SU-DHL-6 (cell line): ENCODE measurements at regions not wholly inside any gene's neighbourhood (a gene's known extent, or its start where the extent isn't known, plus 50 kb on each side); places are given as distances from the start of the nearest gene placed in this dataset.

Experiments
- H2AFZ ChIP-seq: fragments of 200-600 bp; sonication (generic); 2 replicates; pipeline ENCODE4 v1.6.1; 2014; ENCODE audit warnings: low read depth, mild to moderate bottlenecking, moderate library complexity, mixed read lengths, antibody characterized with exemption, low read length; ENCODE audit not compliant: severe bottlenecking
- H3F3A ChIP-seq: fragments of 200-600 bp; shearing (Covaris generic); 2 replicates; pipeline ENCODE4 v1.6.0; 2016; ENCODE audit warnings: antibody characterized with exemption, mild to moderate bottlenecking; ENCODE audit not compliant: insufficient read depth
- H3K27ac ChIP-seq: fragments of 200-600 bp; sonication (generic); 2 replicates; pipeline ENCODE4 v1.5.1; 2016; ENCODE audit warnings: low read depth, mild to moderate bottlenecking, low read length, moderate library complexity, mixed read lengths
- H3K27me3 ChIP-seq: fragments of 200-600 bp; sonication (generic), shearing (Covaris generic); 2 replicates; pipeline ENCODE4 v1.6.0; 2014; ENCODE audit warnings: mild to moderate bottlenecking, low read length
- H3K36me3 ChIP-seq: fragments of 200-600 bp; sonication (generic); 2 replicates; pipeline ENCODE4 v1.6.1; 2014; ENCODE audit warnings: mild to moderate bottlenecking, low read length, mixed read lengths
- H3K4me2 ChIP-seq: fragments of 300-600, 200-600 bp; shearing (Covaris generic), sonication (generic); 2 replicates; pipeline ENCODE4 v1.6.0; 2014; ENCODE audit warnings: low read length, low read depth, mild to moderate bottlenecking; ENCODE audit not compliant: poor library complexity, severe bottlenecking
- H3K4me3 ChIP-seq: fragments of 200-600 bp; sonication (generic); 2 replicates; pipeline ENCODE4 v1.5.1; 2014; ENCODE audit warnings: antibody characterized with exemption, low read length, mild to moderate bottlenecking, mixed read lengths; ENCODE audit not compliant: insufficient read depth, poor library complexity, severe bottlenecking
- H3K79me2 ChIP-seq: fragments of 200-600 bp; sonication (generic); 2 replicates; pipeline ENCODE4 v1.6.1; 2014; ENCODE audit warnings: mild to moderate bottlenecking, low read length, moderate library complexity; ENCODE audit not compliant: insufficient read depth
- H3K9ac ChIP-seq: fragments of 200-600 bp; sonication (generic); 2 replicates; pipeline ENCODE4 v1.7.0; 2014; ENCODE audit warnings: mild to moderate bottlenecking, low read length
- H3K9me2 ChIP-seq: fragments of 200-600 bp; sonication (generic); replicated peaks from 2 replicates; pipeline ENCODE4 v1.6.1; 2014; ENCODE audit warnings: low read length; ENCODE audit not compliant: insufficient read depth
- H3K9me3 ChIP-seq: fragments of 200-600 bp; sonication (generic); 2 replicates; pipeline ENCODE4 v1.6.1; 2014; ENCODE audit warnings: low read length, mixed read lengths; ENCODE audit not compliant: insufficient read depth
- H4K20me1 ChIP-seq: fragments of 200-600 bp; sonication (generic); 2 replicates; pipeline ENCODE4 v1.6.1; 2014; ENCODE audit warnings: low read depth, mild to moderate bottlenecking, antibody characterized with exemption, low read length, moderate library complexity, mixed read lengths
- CTCF ChIP-seq: fragments of 200-600 bp; sonication (generic); IDR thresholded peaks from one replicate; pipeline ENCODE4 v1.5.1; 2017; ENCODE audit warnings: antibody characterized with exemption, mild to moderate bottlenecking, low read length, moderate library complexity; ENCODE audit not compliant: insufficient read depth, poor library complexity, severe bottlenecking
- EZH2phosphoT487 ChIP-seq: fragments of 200-600 bp; sonication (generic), shearing (Covaris generic); conservative IDR thresholded peaks from 2 replicates; pipeline ENCODE4 v1.6.1; 2018; ENCODE audit warnings: mild to moderate bottlenecking, antibody characterized with exemption, low read length, moderate library complexity, mixed read lengths

- no peak overlapping the region for H3K4me3 ChIP-seq
- no peaks in the 10 kb centered on the region for H3K36me3 ChIP-seq
- no peak overlapping the region for H3K4me2 ChIP-seq
- no peak overlapping the region for H3K9ac ChIP-seq
- H3K27ac ChIP-seq, result no peak overlapping the region
- no peaks in the 10 kb centered on the region for H3K79me2 ChIP-seq
- no peak overlapping the region for H2AFZ ChIP-seq
- no peaks in the 10 kb centered on the region for H3K9me2 ChIP-seq
- H3F3A ChIP-seq, result no peaks in the 10 kb centered on the region
- H4K20me1 ChIP-seq, result no peaks in the 10 kb centered on the region
- H3K27me3 ChIP-seq, result no peaks in the 10 kb centered on the region
- no peaks in the 10 kb centered on the region for H3K9me3 ChIP-seq
- no peak for TF ChIP-seq EZH2phosphoT487
- no peak for TF ChIP-seq CTCF
Measured at GRCh38 chr6:74814440-74814839, 391.4 kb downstream of the COL12A1 start.

GRCh38 chr6:74807674-74808073 lies 398.2 kb downstream of the COL12A1 start:
- H3K4me2 ChIP-seq, result no peak overlapping the region
- no peaks in the 10 kb centered on the region for H3K9me2 ChIP-seq
- no peak overlapping the region for H3K27ac ChIP-seq
- H3K9me3 ChIP-seq, result no peaks in the 10 kb centered on the region
- H2AFZ ChIP-seq, result no peak overlapping the region
- no peaks in the 10 kb centered on the region for H3K27me3 ChIP-seq
- no peak overlapping the region for H3K9ac ChIP-seq
- no peaks in the 10 kb centered on the region for H4K20me1 ChIP-seq
- no peaks in the 10 kb centered on the region for H3K79me2 ChIP-seq
- no peaks in the 10 kb centered on the region for H3F3A ChIP-seq
- no peaks in the 10 kb centered on the region for H3K36me3 ChIP-seq
- TF ChIP-seq EZH2phosphoT487 (no peak), CTCF (no peak)
- H3K4me3 ChIP-seq, result no peak overlapping the region

GRCh38 chr6:74805916-74806696 lies 399.7 kb downstream of the COL12A1 start:
- Histone ChIP-seq H3K4me3 (no peak overlapping the region), H3K27ac (no peak overlapping the region), H3K36me3 (no peaks in the 10 kb centered on the region), H3K9me3 (no peaks in the 10 kb centered on the region), H3K4me2 (no peak overlapping the region), H2AFZ (no peak overlapping the region), H3K79me2 (no peaks in the 10 kb centered on the region), H3K27me3 (no peaks in the 10 kb centered on the region), H3F3A (no peaks in the 10 kb centered on the region), H4K20me1 (no peaks in the 10 kb centered on the region), H3K9ac (no peak overlapping the region), H3K9me2 (no peaks in the 10 kb centered on the region)
- TF ChIP-seq EZH2phosphoT487, result no peak
- no peak for TF ChIP-seq CTCF
